Gastrocnemius medialis (tissue), 4 donors: ENCODE measurements at regions not wholly inside any gene's neighbourhood (a gene's known extent, or its start where the extent isn't known, plus 50 kb on each side); places are given as distances from the start of the nearest gene placed in this dataset.

ENCODE experiments used
- CTCF ChIP-seq, 5 experiments: fragments of 450-650 bp in 3 of 5; fragments of 200-600 bp in 2 of 5; sonication (generic) in 2 of 5; IDR thresholded peaks in 4 of 5; conservative IDR thresholded peaks in 1 of 5; 1 replicate in 4 of 5; 2 replicates in 1 of 5; pipeline ENCODE4 v1.5.1; 2016 to 2019; ENCODE audit warnings: antibody characterized with exemption in 5 of 5, mild to moderate bottlenecking in 3 of 5, moderate library complexity in 3 of 5
- POLR2A ChIP-seq, 2 donors: fragments of 450-650 bp; IDR thresholded peaks; one replicate each; pipeline ENCODE4 v1.6.1; 2017; ENCODE audit warnings: antibody characterized with exemption in 2 of 2, mild to moderate bottlenecking in 2 of 2, moderate library complexity in 2 of 2

DNA sequence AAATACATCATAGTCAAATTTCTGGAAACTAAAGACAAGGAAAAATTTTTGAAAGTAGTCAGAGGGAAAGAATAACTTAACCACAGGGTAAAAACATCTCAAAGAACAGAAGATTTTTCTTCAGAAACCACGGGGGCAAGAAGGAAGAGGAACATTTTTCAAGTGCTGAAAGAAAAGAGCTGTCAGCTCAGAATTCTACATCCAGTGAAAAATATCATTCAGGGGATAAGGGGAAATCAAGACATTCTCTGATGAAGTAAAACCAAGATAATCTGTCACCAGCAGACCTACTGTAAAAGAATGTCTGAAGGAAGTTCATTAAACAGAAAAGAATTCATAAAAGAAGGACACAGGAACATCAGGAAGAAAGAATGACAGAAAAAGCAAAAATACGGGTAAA, 111.2 kb upstream of the TMEM72 start:
- TF ChIP-seq POLR2A (IDR thresholded peaks at IDR 0.05) (no peak), CTCF (IDR thresholded peaks at IDR 0.05 in 4 of 5, conservative IDR thresholded peaks at IDR 0.05 in 1 of 5) (no peak)
